ENCODE measurements at regions not wholly inside any gene's neighbourhood (a gene's known extent, or its start where the extent isn't known, plus 50 kb on each side); places are given as distances from the start of the nearest gene placed in this dataset.

DNA sequence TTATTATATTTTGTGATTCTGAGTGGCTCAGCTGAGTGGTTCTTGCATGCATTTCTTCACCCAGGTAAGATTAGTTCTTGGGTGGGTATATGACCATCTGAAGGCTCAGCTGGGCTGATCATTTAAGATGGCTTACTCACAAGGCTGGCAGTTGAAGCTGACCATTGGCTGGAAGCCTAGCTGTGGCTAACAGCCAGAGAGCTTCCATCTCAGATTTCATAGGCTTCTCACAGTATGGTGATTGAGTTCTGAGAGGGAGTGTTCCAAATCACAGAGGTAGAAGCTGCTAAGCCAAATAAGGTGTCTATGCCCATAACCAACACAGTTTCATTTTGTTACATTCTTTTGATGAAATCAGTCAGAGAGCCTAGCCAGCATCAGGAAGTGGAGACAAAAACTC lies 117.4 kb upstream of the RPRM start:
- Histone ChIP-seq H3K27me3 (ENCODE audit: low read depth) (no peaks in the 10 kb centered on the region), H3K27ac (replicated peaks) (no peak overlapping the region), H3K4me3 (no peak overlapping the region), H3K36me3 (no peaks in the 10 kb centered on the region), H3K4me1 (no peaks in the 10 kb centered on the region), H3K9me3 (replicated peaks) (peaks cover 15% of the 10 kb centered on the region)
- DNase-seq, result no peak
- TF ChIP-seq, protein P1, sequence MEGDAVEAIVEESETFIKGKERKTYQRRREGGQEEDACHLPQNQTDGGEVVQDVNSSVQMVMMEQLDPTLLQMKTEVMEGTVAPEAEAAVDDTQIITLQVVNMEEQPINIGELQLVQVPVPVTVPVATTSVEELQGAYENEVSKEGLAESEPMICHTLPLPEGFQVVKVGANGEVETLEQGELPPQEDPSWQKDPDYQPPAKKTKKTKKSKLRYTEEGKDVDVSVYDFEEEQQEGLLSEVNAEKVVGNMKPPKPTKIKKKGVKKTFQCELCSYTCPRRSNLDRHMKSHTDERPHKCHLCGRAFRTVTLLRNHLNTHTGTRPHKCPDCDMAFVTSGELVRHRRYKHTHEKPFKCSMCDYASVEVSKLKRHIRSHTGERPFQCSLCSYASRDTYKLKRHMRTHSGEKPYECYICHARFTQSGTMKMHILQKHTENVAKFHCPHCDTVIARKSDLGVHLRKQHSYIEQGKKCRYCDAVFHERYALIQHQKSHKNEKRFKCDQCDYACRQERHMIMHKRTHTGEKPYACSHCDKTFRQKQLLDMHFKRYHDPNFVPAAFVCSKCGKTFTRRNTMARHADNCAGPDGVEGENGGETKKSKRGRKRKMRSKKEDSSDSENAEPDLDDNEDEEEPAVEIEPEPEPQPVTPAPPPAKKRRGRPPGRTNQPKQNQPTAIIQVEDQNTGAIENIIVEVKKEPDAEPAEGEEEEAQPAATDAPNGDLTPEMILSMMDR (IDR thresholded peaks at IDR 0.05; ENCODE audit: borderline replicate concordance), result no peak
- intact Hi-C loops (cut with micrococcal nuclease), result no loop called here

DNA sequence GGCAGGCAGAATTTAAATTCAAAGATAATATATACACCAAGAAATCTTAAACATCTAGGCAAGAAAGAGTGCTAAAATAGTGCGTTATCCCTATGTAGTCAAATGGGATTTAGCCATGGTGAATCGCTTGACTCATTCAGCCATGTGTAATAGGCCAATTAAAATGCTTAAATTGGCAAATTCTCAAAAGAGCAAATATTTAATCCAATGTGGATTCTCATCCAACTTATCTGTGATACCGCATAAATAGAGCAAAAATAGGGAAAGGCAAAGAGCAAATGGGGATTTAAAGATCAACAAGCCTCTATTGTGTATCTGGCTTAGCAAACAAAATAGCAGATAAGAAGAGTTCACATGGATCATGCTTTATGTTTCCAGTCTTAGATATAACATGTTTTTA lies 123.2 kb upstream of the RPRM start:
- TF ChIP-seq, protein P1 (IDR thresholded peaks at IDR 0.05; ENCODE audit: borderline replicate concordance), result no peak
- intact Hi-C loops (cut with micrococcal nuclease), result no loop called here
- H3K4me3 ChIP-seq, result no peak overlapping the region

DNA sequence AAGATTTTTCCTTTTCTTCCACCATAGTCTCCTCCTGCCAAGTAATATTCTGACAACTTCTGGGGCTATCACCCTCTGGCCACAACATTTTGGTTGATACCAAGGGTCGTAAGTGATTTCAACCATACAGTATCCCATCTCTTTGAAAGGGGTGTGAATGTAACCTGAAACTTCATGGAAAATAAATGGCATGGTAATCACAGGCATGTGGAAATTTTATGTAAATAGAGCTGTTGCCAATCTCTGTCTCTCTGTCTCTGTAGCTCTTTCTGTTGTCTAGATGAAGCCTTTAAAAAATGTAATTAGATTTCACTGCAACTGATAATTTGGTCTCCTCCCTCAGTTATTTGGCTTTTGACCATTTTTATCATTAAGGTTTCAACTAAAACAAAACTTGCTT lies 125.6 kb upstream of the RPRM start:
- no peaks in the 10 kb centered on the region for H3K27me3 ChIP-seq (ENCODE audit: low read depth)
- H3K4me1 ChIP-seq, result no peaks in the 10 kb centered on the region
- H3K27ac ChIP-seq (replicated peaks), result no peak overlapping the region
- intact Hi-C loops (cut with micrococcal nuclease), result no loop called here
- H3K36me3 ChIP-seq, result no peaks in the 10 kb centered on the region
- TF ChIP-seq, protein P1 (IDR thresholded peaks at IDR 0.05; ENCODE audit: borderline replicate concordance), result no peak
- no peaks in the 10 kb centered on the region for H3K9me3 ChIP-seq (replicated peaks)
- no peak for DNase-seq
- no peak overlapping the region for H3K4me3 ChIP-seq

More for the DNA sequence above, 123.2 kb upstream of the RPRM start:
- H3K36me3 ChIP-seq, result no peaks in the 10 kb centered on the region
- H3K4me1 ChIP-seq, result no peaks in the 10 kb centered on the region
- no peak overlapping the region for H3K27ac ChIP-seq (replicated peaks)
- H3K9me3 ChIP-seq (replicated peaks), result no peaks in the 10 kb centered on the region
- no peak for DNase-seq
- H3K27me3 ChIP-seq (ENCODE audit: low read depth), result no peaks in the 10 kb centered on the region

DNA sequence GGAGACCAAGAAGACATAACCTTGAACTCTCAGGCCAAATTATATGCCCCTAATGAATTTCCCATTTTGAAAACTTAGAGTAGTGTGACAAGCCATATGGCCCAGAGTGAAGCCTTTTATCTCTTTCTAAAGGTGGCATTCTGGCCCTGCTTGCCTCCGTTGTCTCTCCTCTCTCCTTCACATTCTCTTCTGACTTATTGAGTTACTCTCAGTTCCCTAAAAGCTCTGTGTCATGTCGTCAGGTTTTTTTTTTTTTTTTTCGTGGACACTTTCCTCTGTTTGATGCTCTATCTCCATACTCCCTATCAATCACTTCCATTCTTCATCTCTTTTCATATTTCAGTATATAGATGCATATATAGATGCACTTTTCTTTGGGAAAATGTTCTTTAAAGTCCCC lies 128.1 kb upstream of the RPRM start:
- Histone ChIP-seq H3K27ac (replicated peaks) (no peak overlapping the region), H3K4me3 (no peak overlapping the region), H3K9me3 (replicated peaks) (no peaks in the 10 kb centered on the region), H3K36me3 (no peaks in the 10 kb centered on the region), H3K27me3 (ENCODE audit: low read depth) (no peaks in the 10 kb centered on the region), H3K4me1 (no peaks in the 10 kb centered on the region)
- TF ChIP-seq, protein P1 (IDR thresholded peaks at IDR 0.05; ENCODE audit: borderline replicate concordance), result no peak
- intact Hi-C loops (cut with micrococcal nuclease), result no loop called here
- no peak for DNase-seq

DNA sequence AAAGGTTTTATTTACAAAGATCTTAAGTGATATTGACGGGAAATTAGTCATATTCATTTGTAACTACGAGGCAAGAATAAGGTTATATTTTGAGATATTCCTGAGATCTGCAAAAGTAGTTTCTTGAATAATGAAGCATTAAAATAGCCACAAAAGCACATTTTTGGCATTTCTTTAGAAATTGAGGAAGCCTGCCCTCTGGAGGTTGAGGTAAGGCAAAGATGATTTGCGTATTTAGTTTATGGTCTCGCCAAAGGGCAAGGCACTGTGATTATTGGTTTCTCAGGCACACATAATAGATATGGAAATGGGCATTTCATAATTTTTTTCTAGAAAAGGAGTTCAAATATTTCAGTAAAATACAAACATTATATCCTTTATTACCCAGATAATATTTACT lies 143.7 kb upstream of the RPRM start:
- H3K27ac ChIP-seq (replicated peaks), result no peak overlapping the region
- H3K36me3 ChIP-seq, result no peaks in the 10 kb centered on the region
- no peaks in the 10 kb centered on the region for H3K27me3 ChIP-seq (ENCODE audit: low read depth)
- no peaks in the 10 kb centered on the region for H3K4me1 ChIP-seq
- no peak for DNase-seq
- TF ChIP-seq, protein P1 (IDR thresholded peaks at IDR 0.05; ENCODE audit: borderline replicate concordance), result no peak
- H3K9me3 ChIP-seq (replicated peaks), result peaks cover 52% of the 10 kb centered on the region
- intact Hi-C loops (cut with micrococcal nuclease), result no loop called here
- no peak overlapping the region for H3K4me3 ChIP-seq

DNA sequence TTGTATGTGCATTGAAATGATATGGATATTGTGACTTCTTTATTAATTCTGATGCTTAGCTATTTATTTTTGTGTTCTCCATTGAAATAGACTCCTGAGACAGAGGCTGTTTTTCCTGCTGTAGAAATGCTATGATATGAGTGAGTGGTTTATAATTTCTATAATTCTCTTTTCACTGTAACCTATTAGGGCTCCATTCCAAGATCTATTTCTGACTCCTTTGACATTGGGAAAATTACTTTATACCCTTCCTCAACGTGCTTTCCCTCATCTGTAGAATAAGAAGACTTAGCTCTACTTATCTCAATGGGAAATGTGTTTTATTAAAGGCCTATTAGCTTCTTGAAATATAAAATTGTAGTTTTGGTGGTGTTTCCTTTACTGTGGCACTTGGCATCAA lies 144.5 kb upstream of the RPRM start:
- Histone ChIP-seq H3K4me1 (no peaks in the 10 kb centered on the region), H3K4me3 (no peak overlapping the region), H3K27me3 (ENCODE audit: low read depth) (no peaks in the 10 kb centered on the region), H3K36me3 (no peaks in the 10 kb centered on the region), H3K9me3 (replicated peaks) (peaks cover 47% of the 10 kb centered on the region), H3K27ac (replicated peaks) (no peak overlapping the region)
- intact Hi-C loops (cut with micrococcal nuclease), result no loop called here
- DNase-seq, result no peak
- TF ChIP-seq, protein P1 (IDR thresholded peaks at IDR 0.05; ENCODE audit: borderline replicate concordance), result no peak
